ENCODE measurements at regions not wholly inside any gene's neighbourhood (a gene's known extent, or its start where the extent isn't known, plus 50 kb on each side); places are given as distances from the start of the nearest gene placed in this dataset.

GRCh38 chr6:103139377-103139776 lies 1720.3 kb downstream of the HACE1 start (continued):
- no peak for TF ChIP-seq TBP (IDR thresholded peaks at IDR 0.05; ENCODE audit: low read depth, low read length)
- TF ChIP-seq RBBP5 (IDR thresholded peaks at IDR 0.05; ENCODE audit: borderline replicate concordance, low read depth, low read length) = no peak

Measured in H1 (cell line).